Muscle layer of colon (tissue), 2 donors: ENCODE measurements at regions not wholly inside any gene's neighbourhood (a gene's known extent, or its start where the extent isn't known, plus 50 kb on each side); places are given as distances from the start of the nearest gene placed in this dataset.

ENCODE experiments used
- H3K27ac ChIP-seq: one replicate; pipeline ENCODE4 v1.7.0; 2013; ENCODE audit warnings: low read depth, mild to moderate bottlenecking, low read length, moderate library complexity
- H3K27me3 ChIP-seq, 2 donors: one replicate each; pipeline ENCODE4 v1.7.0; 2013; ENCODE audit warnings: low read length in 2 of 2, mild to moderate bottlenecking in 2 of 2; ENCODE audit not compliant: insufficient read depth in 2 of 2, control insufficient read depth in 1 of 2
- H3K36me3 ChIP-seq: one replicate; pipeline ENCODE4 v1.7.0; 2013; ENCODE audit warnings: mild to moderate bottlenecking, low read length; ENCODE audit not compliant: insufficient read depth
- H3K4me1 ChIP-seq: one replicate; pipeline ENCODE4 v1.7.0; 2013; ENCODE audit warnings: mild to moderate bottlenecking, low read length; ENCODE audit not compliant: insufficient read depth
- H3K4me3 ChIP-seq, 2 donors: one replicate each; pipeline ENCODE4 v1.7.0; 2013; ENCODE audit warnings: low read length in 2 of 2, low read depth in 1 of 2, mild to moderate bottlenecking in 1 of 2, moderate library complexity in 1 of 2
- H3K9ac ChIP-seq: one replicate; pipeline ENCODE4 v1.7.0; 2013; ENCODE audit warnings: low read length
- H3K9me3 ChIP-seq: one replicate; pipeline ENCODE4 v1.7.0; 2013; ENCODE audit warnings: mild to moderate bottlenecking, low read length
- donor health status: abdominal sarcoma.
- donor health status: Adenocarcinoma of cecum.

DNA sequence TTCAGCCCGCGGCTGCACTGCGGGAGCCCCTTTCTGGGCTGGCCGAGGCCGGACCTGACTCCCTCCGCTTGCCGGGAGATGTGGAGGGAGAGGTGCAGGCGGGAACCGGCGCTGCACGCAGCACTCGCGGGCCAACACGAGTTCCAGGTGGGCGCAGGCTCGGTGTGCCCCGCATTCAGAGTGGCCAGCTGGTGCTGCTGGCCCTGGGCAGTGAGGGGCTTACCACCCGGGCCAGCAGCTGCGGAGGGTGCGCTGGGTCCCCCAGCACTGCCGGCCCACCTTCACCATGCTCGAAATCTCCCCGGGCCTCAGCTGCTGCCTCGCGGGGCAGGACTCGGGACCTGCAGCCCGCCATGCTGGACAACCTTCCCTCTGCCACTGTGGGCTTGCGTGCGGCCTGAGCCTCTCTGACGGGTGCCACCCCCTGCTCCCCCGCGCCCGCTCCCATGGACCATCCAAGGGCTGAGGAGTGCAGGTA, 733.5 kb upstream of the CCDC54 start:
- Histone ChIP-seq H3K4me1 (no peaks in the 10 kb centered on the region), H3K36me3 (no peaks in the 10 kb centered on the region), H3K4me3 (no peak overlapping the region), H3K9ac (no peak overlapping the region), H3K9me3 (no peaks in the 10 kb centered on the region), H3K27me3 (no peaks in the 10 kb centered on the region), H3K27ac (no peak overlapping the region)

DNA sequence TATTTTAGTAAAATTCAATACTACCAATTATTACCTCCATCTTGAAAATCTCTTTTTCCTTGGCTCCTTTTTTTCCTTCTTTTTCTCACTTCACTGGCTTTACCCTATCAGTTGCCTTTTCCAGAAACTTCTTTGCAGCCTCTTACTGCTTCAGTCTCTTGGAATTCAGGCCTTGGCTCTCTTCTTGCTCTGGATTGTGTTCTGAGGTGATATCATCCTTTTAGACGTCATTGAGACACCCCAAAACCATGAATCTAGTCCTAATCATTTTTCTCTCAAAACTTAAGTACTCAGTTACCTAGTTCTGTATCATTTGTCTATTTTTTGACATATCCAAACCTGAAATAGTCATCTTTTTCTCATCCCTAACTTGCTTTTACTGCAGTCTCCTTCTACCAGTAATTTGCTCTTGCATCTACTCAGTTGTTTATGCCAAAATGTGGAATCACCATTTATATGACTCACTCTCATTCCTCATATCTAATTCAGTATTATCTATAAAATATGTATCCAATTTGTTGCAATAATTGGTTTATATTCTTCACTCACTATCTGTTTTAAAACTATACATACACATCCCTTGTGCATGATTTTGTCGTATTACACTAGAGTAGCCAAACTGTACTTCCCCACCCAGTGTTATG, 703.2 kb upstream of the CCDC54 start:
- no peaks in the 10 kb centered on the region for H3K27me3 ChIP-seq
- no peaks in the 10 kb centered on the region for H3K9me3 ChIP-seq
- H3K27ac ChIP-seq, result no peak overlapping the region
- no peak overlapping the region for H3K9ac ChIP-seq
- no peaks in the 10 kb centered on the region for H3K4me1 ChIP-seq
- no peak overlapping the region for H3K4me3 ChIP-seq
- H3K36me3 ChIP-seq, result no peaks in the 10 kb centered on the region

DNA sequence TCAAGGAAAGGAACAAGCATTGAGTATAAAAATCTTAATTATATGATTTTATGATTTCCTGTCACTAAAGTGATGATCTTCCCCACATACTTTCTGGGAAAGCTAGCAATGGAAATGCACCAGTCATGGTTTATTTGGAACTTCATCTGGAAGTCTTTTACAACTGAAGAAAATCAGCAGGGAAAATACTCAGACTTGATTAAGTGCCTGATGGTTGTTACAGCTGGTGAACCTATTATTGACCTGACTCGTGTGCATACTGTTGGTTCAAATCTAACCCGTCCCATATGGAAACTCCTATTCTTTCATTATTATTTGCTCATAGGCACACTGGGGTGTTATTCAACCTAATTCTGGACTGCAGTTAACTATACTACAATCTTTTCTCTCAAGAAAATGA, 701.8 kb upstream of the CCDC54 start:
- Histone ChIP-seq H3K36me3 (no peaks in the 10 kb centered on the region), H3K9me3 (no peaks in the 10 kb centered on the region), H3K27me3 (no peaks in the 10 kb centered on the region), H3K4me1 (no peaks in the 10 kb centered on the region), H3K27ac (no peak overlapping the region), H3K4me3 (no peak overlapping the region), H3K9ac (no peak overlapping the region)

DNA sequence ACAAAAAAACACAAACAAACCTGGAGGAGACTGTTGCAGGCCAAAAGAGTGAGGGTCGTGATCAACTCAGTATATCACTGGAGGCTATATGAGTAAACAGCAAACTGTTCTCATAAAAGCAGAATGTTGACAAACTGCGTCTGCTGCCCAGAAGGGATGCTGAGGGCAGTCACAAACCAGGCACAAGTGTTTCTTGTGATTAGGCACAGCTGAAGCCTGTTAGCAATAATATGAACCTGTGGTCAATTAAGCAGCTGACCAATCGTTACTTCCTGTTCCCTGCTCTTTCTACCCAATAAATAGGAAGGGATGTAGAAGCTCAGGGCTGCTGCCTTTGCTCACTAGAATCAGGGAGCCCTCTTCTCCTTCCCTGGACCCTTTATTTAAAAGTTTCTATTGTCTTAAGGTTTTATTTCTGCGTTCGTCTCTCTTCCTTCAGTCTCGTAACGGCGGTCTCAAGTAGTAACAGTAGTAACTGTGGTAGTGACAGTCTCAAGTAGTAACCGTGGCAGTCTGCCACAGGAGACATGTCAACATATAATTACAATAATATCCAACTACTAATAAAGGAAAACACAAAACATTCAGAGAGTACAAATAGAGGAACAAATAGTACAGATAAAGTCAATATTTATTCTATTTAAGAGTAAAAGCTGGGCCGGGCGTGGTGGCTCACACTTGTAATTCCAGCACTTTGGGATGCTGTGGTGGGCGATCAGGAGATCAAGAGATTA, 698.4 kb upstream of the CCDC54 start:
- H3K36me3 ChIP-seq, result no peaks in the 10 kb centered on the region

DNA sequence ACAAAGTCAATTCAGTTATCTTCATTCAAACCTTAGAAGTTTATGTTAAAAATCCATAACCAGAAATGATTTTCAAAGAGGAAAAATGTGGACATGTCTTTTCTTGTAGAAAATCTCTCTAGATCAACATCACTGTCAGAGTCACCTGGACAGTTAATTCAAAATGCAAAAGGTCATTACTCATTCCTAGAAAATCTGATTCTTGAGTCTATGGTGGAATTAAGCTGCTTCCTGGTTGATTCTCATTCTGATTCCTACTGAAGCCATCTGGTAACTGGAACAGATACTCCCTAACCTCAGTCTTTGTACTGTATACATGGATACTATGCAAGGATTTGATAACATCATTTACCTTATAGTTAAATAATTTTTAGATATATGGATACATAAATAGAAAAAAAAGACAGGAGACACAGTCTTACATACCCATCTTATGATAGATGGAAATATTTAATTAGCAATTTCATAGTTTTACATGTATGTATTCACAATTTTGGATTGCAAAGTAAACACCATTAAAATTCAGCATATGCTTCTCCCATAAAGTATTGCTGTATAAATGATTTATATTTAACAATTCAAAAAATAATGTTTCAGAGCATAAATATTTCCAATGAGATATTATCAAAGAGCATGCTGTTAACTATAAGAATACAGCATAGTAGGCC, 693.2 kb upstream of the CCDC54 start:
- Histone ChIP-seq H3K4me3 (no peak overlapping the region), H3K36me3 (no peaks in the 10 kb centered on the region), H3K27me3 (no peaks in the 10 kb centered on the region), H3K9me3 (no peaks in the 10 kb centered on the region), H3K9ac (no peak overlapping the region), H3K27ac (no peak overlapping the region), H3K4me1 (no peaks in the 10 kb centered on the region)

More for the DNA sequence above, 698.4 kb upstream of the CCDC54 start:
- no peaks in the 10 kb centered on the region for H3K9me3 ChIP-seq
- H3K27ac ChIP-seq, result no peak overlapping the region
- H3K4me3 ChIP-seq, result no peak overlapping the region
- H3K9ac ChIP-seq, result no peak overlapping the region
- no peaks in the 10 kb centered on the region for H3K27me3 ChIP-seq
- H3K4me1 ChIP-seq, result no peaks in the 10 kb centered on the region

DNA sequence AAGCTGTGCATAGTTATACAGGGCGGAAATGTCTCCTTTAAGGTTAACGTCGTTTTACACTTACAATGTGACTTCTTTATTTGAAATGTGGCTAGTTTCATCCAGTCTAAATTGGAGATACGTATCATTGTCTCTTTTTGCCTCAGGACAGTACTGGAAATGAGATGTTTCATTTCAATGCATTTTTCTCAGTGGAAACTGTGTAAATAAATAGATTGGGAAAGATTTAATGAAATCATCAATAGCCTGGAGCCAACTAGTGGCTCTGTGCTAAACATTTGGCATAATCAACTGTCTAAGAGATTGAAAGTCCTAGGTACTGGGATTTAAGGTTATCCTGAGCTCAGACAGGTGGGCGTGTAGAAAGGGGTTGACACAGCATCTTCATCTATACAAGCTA, 691.5 kb upstream of the CCDC54 start:
- no peaks in the 10 kb centered on the region for H3K9me3 ChIP-seq
- no peak overlapping the region for H3K27ac ChIP-seq
- no peak overlapping the region for H3K4me3 ChIP-seq
- no peaks in the 10 kb centered on the region for H3K27me3 ChIP-seq
- H3K4me1 ChIP-seq, result no peaks in the 10 kb centered on the region
- H3K36me3 ChIP-seq, result no peaks in the 10 kb centered on the region
- H3K9ac ChIP-seq, result no peak overlapping the region

DNA sequence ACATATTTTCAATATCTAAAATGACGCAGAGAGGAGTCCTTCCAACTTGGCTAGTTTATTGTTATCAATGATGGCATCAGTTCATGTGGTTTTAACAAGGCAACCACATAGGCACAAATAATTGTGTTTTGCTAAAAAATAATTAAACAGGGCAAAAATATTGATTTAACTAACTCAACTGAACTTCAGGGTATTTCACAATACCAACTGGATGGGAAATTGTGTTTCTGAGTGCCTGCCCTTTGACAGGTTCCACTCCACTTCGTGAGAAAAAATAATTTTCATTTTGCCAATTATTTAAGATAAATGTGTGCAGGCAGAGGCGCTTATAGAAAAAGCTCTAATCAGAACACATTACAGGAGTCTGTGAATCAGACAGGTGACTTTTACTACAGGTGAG, 689.3 kb upstream of the CCDC54 start:
- Histone ChIP-seq H3K4me1 (no peaks in the 10 kb centered on the region), H3K27ac (no peak overlapping the region), H3K36me3 (no peaks in the 10 kb centered on the region), H3K27me3 (no peaks in the 10 kb centered on the region), H3K9me3 (no peaks in the 10 kb centered on the region), H3K4me3 (no peak overlapping the region), H3K9ac (no peak overlapping the region)

DNA sequence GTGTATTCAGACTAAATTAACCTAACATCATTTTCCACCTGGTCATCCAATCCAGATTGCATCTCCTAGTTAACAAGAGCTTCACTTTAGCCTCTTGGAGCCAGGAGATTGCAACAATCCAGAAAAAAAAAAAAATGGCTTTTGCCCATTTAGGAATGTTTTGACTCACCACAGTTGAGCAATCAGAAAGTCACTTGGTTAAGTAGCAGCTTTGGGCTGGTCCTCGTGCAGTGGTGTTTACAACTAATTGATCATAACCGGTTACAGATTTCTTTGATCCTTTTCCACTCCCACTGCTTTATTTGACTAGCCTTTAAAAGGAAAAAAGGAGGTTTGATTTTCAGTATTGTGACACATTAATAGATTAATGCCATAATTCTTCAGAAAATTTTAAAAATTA, 688.8 kb upstream of the CCDC54 start:
- H3K4me3 ChIP-seq, result no peak overlapping the region
- H3K27ac ChIP-seq, result no peak overlapping the region
- H3K27me3 ChIP-seq, result no peaks in the 10 kb centered on the region
- H3K4me1 ChIP-seq, result no peaks in the 10 kb centered on the region
- no peaks in the 10 kb centered on the region for H3K9me3 ChIP-seq
- no peaks in the 10 kb centered on the region for H3K36me3 ChIP-seq
- no peak overlapping the region for H3K9ac ChIP-seq

DNA sequence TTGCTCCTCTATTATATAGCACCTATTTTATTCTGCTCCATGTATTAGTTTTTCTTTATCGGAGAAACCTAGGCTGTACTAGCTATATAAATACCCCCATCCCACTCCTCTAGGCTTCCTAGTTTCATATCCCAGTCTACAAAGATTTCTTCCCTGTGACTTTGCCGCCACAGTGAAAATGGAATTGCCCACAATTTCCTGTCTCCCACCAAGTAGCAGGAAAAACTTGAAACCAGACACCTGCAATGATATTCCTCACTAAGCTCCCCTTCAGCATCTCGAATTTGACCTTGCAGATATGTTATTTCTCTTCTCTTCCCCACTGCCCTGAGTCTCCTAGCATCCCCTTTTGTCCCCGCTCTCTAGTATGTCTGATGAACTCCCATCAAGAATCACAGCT, 685.8 kb upstream of the CCDC54 start:
- no peaks in the 10 kb centered on the region for H3K4me1 ChIP-seq

DNA sequence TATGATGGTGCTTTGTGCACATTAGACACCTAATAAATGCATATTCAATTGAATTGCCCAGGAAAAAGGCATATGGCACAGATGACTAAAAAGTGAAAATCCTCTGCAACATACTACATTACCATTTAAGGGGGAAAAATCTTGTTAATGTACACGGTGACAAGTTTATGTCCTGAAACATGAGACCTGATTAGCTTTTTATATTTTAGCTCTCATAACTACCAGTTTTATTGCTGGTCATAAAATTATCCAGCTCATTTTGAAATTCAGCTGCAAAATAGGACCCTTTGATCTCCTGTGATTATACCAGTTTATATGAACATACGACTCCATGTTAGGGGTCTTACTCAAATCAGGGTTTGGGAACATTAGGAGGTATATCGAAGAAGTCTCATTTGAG, 684.6 kb upstream of the CCDC54 start:
- no peaks in the 10 kb centered on the region for H3K9me3 ChIP-seq
- no peaks in the 10 kb centered on the region for H3K4me1 ChIP-seq
- no peak overlapping the region for H3K9ac ChIP-seq
- no peak overlapping the region for H3K27ac ChIP-seq
- H3K36me3 ChIP-seq, result no peaks in the 10 kb centered on the region
- H3K4me3 ChIP-seq, result no peak overlapping the region
- H3K27me3 ChIP-seq, result no peaks in the 10 kb centered on the region

More for the DNA sequence above, 685.8 kb upstream of the CCDC54 start:
- Histone ChIP-seq H3K9me3 (no peaks in the 10 kb centered on the region), H3K36me3 (no peaks in the 10 kb centered on the region), H3K9ac (no peak overlapping the region), H3K27ac (no peak overlapping the region), H3K27me3 (no peaks in the 10 kb centered on the region), H3K4me3 (no peak overlapping the region)

DNA sequence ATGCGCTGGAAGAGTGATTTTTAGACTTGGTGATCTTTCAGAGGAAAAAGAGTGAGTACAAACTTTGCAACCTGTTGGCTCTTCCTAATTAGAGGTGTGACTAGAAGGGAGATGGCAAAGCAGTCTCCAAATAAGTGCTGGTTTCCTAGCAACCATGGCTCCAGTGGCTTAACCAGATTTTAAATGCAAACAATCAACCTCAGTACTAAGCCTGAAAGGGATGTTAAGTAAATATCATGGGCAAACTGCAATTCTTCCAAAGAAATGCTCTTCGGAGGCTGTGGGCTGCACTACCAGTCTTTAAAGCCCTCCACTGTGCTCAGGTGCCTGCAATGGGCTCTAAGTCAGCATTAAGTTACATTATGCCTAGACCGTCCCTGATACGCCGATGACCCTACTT, 678.1 kb upstream of the CCDC54 start:
- Histone ChIP-seq H3K27ac (no peak overlapping the region), H3K36me3 (no peaks in the 10 kb centered on the region), H3K4me1 (no peaks in the 10 kb centered on the region), H3K9ac (no peak overlapping the region), H3K4me3 (no peak overlapping the region), H3K9me3 (no peaks in the 10 kb centered on the region), H3K27me3 (no peaks in the 10 kb centered on the region)
